Endothelial cell of umbilical vein (primary cell): ENCODE measurements at regions not wholly inside any gene's neighbourhood (a gene's known extent, or its start where the extent isn't known, plus 50 kb on each side); places are given as distances from the start of the nearest gene placed in this dataset.

ENCODE experiments used
- BruUV-seq: library from RNA; stranded (reverse); fragments of 400-500 nt; replicated peaks from 2 replicates; lab custom pipeline; 2021; lab: Mats Ljungman, UMichigan
- CTCF ChIA-PET: fragments of 300-600, 350-600 bp; sonication (Branson Sonifier 250); formaldehyde crosslinking; loops from one replicate; lab custom pipeline; 2021; ENCODE audit warnings: antibody characterized with exemption, inconsistent platforms; lab: Charles Lee
- POLR2A ChIA-PET: fragments of 300-600, 350-600 bp; sonication (Branson Sonifier 250); formaldehyde crosslinking; loops from one replicate; lab custom pipeline; 2021; ENCODE audit warnings: antibody characterized with exemption, inconsistent platforms; lab: Charles Lee
- DNase-seq: peaks from one replicate; pipeline ENCODE4 v3.0.0-alpha.2; 2011; ENCODE audit warnings: low read depth, low spot score
- FAIRE-seq: peaks from 2 replicates; lab custom pipeline; 2011; peaks lifted over from hg19 to GRCh38; lab: Jason Lieb, UNC
- H2AFZ ChIP-seq: 2 replicates; pipeline ENCODE4 v1.6.0; 2012; ENCODE audit warnings: low read depth, low read length, control low read depth, inconsistent platforms
- H3K27ac ChIP-seq: 2 replicates; pipeline ENCODE4 v1.5.1; 2011; ENCODE audit warnings: low read depth, mild to moderate bottlenecking, control low read depth, low read length, moderate library complexity; ENCODE audit not compliant: insufficient read depth
- H3K27me3 ChIP-seq, 2 experiments: 2 replicates each; pipeline versions ENCODE4 v1.6.0 to v1.6.1; 2011; ENCODE audit warnings: low read length in 2 of 2, mixed read lengths in 1 of 2; ENCODE audit not compliant: control insufficient read depth in 2 of 2, insufficient read depth in 2 of 2
- H3K36me3 ChIP-seq, 2 experiments: 2 replicates in 1 of 2; 3 replicates in 1 of 2; pipeline ENCODE4 v1.5.1; 2011; ENCODE audit warnings: low read length in 2 of 2, mild to moderate bottlenecking in 1 of 2, moderate library complexity in 1 of 2; ENCODE audit not compliant: control insufficient read depth in 2 of 2, insufficient read depth in 2 of 2; ENCODE audit errors: extremely low read depth in 1 of 2
- H3K4me1 ChIP-seq: 3 replicates; pipeline ENCODE4 v1.5.1; 2011; ENCODE audit warnings: mild to moderate bottlenecking, low read length; ENCODE audit not compliant: control insufficient read depth, insufficient read depth; ENCODE audit errors: extremely low read depth
- H3K4me2 ChIP-seq: 2 replicates; pipeline ENCODE4 v1.6.1; 2011; ENCODE audit warnings: low read length, control low read depth, mixed read lengths; ENCODE audit not compliant: insufficient read depth
- H3K4me3 ChIP-seq, 3 experiments: fragments of 200-600 bp in 1 of 3; sonication (generic), shearing (Covaris generic) in 1 of 3; replicated peaks in 1 of 3; 2 replicates each; pipeline ENCODE4 v1.5.1; 2011 to 2016; ENCODE audit warnings: control low read depth in 3 of 3, low read length in 3 of 3, mild to moderate bottlenecking in 2 of 3, inconsistent platforms in 1 of 3, low read depth in 1 of 3, moderate library complexity in 1 of 3; ENCODE audit not compliant: insufficient read depth in 1 of 3
- H3K79me2 ChIP-seq: 2 replicates; pipeline ENCODE4 v1.6.0; 2012; ENCODE audit warnings: low read length, inconsistent platforms; ENCODE audit not compliant: control insufficient read depth, insufficient read depth
- H3K9ac ChIP-seq: replicated peaks from 2 replicates; pipeline ENCODE3; 2011; ENCODE audit warnings: low read length, control low read depth; ENCODE audit not compliant: insufficient read depth; ENCODE audit errors: extremely low read depth
- H3K9me1 ChIP-seq: replicated peaks from 3 replicates; pipeline ENCODE4 v1.6.0; 2011; ENCODE audit warnings: mild to moderate bottlenecking, low read length; ENCODE audit not compliant: control insufficient read depth, insufficient read depth; ENCODE audit errors: extremely low read depth
- H3K9me3 ChIP-seq: replicated peaks from 2 replicates; pipeline ENCODE4 v1.5.1; 2012; ENCODE audit warnings: low read length, inconsistent platforms; ENCODE audit not compliant: control insufficient read depth, insufficient read depth
- H4K20me1 ChIP-seq: replicated peaks from 2 replicates; pipeline ENCODE3; 2011; ENCODE audit warnings: mild to moderate bottlenecking, low read length; ENCODE audit not compliant: control insufficient read depth, insufficient read depth; ENCODE audit errors: extremely low read depth
- EZH2 ChIP-seq: IDR thresholded peaks from 2 replicates; pipeline ENCODE4 v1.6.1; 2012; ENCODE audit warnings: borderline replicate concordance, low read depth, mild to moderate bottlenecking, moderate library complexity, low read length, inconsistent platforms; ENCODE audit not compliant: severe bottlenecking
- FOS ChIP-seq: IDR thresholded peaks from 2 replicates; pipeline ENCODE4 v1.6.1; 2011; ENCODE audit warnings: mild to moderate bottlenecking, low read length, moderate library complexity, borderline replicate concordance; ENCODE audit not compliant: insufficient read depth
- GATA2 ChIP-seq: IDR thresholded peaks from 2 replicates; pipeline ENCODE4 v1.7.0; 2011; ENCODE audit warnings: low read depth, mild to moderate bottlenecking, moderate library complexity, mixed read lengths, low read length; ENCODE audit not compliant: insufficient read length, insufficient read depth
- JUN ChIP-seq: IDR thresholded peaks from 2 replicates; pipeline ENCODE4 v1.6.1; 2011; ENCODE audit warnings: borderline replicate concordance, low read depth; ENCODE audit not compliant: insufficient read length, insufficient read depth
- MYC ChIP-seq: IDR thresholded peaks from one replicate; pipeline ENCODE4 v1.6.1; 2011; ENCODE audit warnings: mild to moderate bottlenecking, low read depth, low read length
- POLR2A ChIP-seq: IDR thresholded peaks from 2 replicates; pipeline ENCODE4 v1.6.1; 2012; ENCODE audit warnings: low read depth, mild to moderate bottlenecking, control low read depth, low read length
- POLR2AphosphoS5 ChIP-seq: IDR thresholded peaks from 2 replicates; pipeline ENCODE4 v1.6.1; 2012; ENCODE audit warnings: low read depth, mild to moderate bottlenecking, control low read depth, low read length, moderate library complexity; ENCODE audit not compliant: insufficient read depth
- dilution Hi-C: fragments of 300-500 bp; cut with MboI; formaldehyde crosslinking; loops from one replicate; pipeline ENCODE4 v1.15.0; 2019; ENCODE audit warnings: low sequenced_read_pairs; ENCODE audit not compliant: extremely low pct_ligation_motif_present
- intact Hi-C: fragments of 100-400 bp; cut with micrococcal nuclease; formaldehyde crosslinking; loops from one replicate; pipeline ENCODE4 v1.10.0; 2022
- TF ChIP-seq, protein P1 (sequence below), 2 donors: IDR thresholded peaks; 1 replicate in 1 of 2; 2 replicates in 1 of 2; pipeline ENCODE4 v1.5.1; 2011; ENCODE audit warnings: low read length in 2 of 2, mild to moderate bottlenecking in 2 of 2, moderate library complexity in 2 of 2, control low read depth in 1 of 2, inconsistent platforms in 1 of 2, low read depth in 1 of 2; ENCODE audit not compliant: insufficient read depth in 1 of 2; ENCODE audit errors: extremely low read depth in 1 of 2
- TF ChIP-seq, protein P2 (sequence below): IDR thresholded peaks from 2 replicates; pipeline ENCODE4 v1.6.1; 2011; ENCODE audit not compliant: insufficient read depth, insufficient read length

DNA sequence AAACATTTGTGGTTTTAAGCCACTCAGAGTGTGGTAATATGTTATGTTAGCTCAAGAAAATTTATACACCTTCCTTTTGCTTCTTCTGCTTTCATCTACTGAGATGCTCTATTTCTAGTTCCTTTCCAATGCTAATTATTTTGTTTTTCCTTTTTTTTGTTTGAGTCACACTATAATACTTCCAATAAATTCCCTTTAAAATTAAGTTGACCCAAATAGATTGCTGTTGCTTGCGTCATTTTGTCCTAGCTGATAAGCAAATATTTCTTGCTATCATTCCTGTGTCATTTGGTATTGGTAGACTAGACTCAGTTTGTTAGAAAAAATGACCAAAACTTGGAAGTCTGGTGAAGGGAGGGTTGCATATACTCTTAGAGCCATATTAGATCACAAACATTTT lies 437.0 kb upstream of the CNTN6 start:
- Histone ChIP-seq H3K4me1 (no peaks in the 10 kb centered on the region), H3K9me3 (peaks cover 2% of the 10 kb centered on the region), H3K9ac (no peak overlapping the region), H3K79me2 (no peaks in the 10 kb centered on the region), H4K20me1 (no peaks in the 10 kb centered on the region), H3K4me2 (no peak overlapping the region), H3K27ac (no peak overlapping the region), H3K27me3 (no peaks in the 10 kb centered on the region), H3K4me3 (no peak overlapping the region), H3K9me1 (no peaks in the 10 kb centered on the region), H3K36me3 (no peaks in the 10 kb centered on the region), H2AFZ (no peak overlapping the region)
- FAIRE-seq, result no peak
- no peak for DNase-seq
- ChIA-PET POLR2A (no interaction called here), CTCF (no interaction called here)
- intact Hi-C loops (no loop called here), dilution Hi-C loops (no loop called here)
- TF ChIP-seq POLR2AphosphoS5 (no peak), EZH2 (no peak), POLR2A (no peak), JUN (no peak), FOS (no peak), MYC (no peak), GATA2 (no peak)
- TF ChIP-seq, protein P1, sequence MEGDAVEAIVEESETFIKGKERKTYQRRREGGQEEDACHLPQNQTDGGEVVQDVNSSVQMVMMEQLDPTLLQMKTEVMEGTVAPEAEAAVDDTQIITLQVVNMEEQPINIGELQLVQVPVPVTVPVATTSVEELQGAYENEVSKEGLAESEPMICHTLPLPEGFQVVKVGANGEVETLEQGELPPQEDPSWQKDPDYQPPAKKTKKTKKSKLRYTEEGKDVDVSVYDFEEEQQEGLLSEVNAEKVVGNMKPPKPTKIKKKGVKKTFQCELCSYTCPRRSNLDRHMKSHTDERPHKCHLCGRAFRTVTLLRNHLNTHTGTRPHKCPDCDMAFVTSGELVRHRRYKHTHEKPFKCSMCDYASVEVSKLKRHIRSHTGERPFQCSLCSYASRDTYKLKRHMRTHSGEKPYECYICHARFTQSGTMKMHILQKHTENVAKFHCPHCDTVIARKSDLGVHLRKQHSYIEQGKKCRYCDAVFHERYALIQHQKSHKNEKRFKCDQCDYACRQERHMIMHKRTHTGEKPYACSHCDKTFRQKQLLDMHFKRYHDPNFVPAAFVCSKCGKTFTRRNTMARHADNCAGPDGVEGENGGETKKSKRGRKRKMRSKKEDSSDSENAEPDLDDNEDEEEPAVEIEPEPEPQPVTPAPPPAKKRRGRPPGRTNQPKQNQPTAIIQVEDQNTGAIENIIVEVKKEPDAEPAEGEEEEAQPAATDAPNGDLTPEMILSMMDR (IDR thresholded peaks at IDR 0.05; ENCODE audit: extremely low read depth in 1 of 2, insufficient read depth in 1 of 2, low read depth in 1 of 2, low read length in 2 of 2), result no peak
- TF ChIP-seq, protein P2, sequence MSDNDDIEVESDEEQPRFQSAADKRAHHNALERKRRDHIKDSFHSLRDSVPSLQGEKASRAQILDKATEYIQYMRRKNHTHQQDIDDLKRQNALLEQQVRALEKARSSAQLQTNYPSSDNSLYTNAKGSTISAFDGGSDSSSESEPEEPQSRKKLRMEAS, result no peak
- no TSS peak for BruUV-seq
